ENCODE measurements at regions not wholly inside any gene's neighbourhood (a gene's known extent, or its start where the extent isn't known, plus 50 kb on each side); places are given as distances from the start of the nearest gene placed in this dataset.
A peak's percentile ranks its signal among the peaks of the same experiment; 100 is the strongest.

DNA sequence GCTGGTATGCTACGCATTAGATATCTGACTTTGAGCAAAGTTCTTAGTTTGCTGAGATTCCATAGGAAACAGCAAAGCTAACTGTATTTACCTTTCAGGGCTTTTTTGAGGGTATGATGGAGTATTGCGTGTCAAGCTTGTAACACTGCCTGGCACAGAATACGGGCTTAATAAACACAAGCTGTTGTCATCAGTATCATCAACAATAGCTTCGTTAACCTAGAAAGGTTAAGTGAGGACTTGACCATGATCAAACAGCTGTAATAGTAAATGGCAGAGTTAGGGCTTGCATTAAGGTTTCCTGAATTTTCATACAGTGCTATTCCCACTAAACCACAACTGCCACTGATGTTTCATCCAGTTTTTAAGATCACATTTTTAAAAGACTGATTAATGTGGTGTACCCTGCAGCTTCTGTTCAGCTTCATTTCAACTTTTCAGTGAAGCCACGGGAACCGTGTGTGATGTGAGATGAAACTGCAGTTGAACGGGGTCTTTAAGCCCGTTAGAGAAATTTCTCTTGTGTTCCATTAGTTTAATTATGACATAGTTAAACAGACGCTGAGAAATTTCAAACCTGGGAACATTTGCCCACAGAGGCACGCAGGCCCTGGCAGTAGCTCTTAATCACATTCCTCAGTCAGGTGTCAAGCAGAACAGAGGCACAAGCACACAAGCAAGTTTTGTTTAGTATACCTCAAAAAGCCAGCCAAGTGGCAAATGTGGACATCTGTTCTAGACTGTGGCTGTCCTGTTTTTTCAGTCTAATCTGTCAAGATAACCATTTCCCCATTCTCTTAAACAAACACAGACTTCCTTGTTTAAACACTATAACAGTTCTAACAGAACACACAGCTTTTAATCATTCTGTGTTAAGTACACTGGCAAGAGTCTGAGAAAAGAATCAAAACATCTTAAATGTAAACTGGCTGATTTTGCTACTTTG is 147.1 kb downstream of the ZNF608 start:
- peaks cover 9 to 32% (median 20%) of the 10 kb centered on the region in 4 donors for H3K4me1 ChIP-seq
- TF ChIP-seq POLR2AphosphoS5 (IDR thresholded peaks at IDR 0.05) (peak; percentile 49 to 74 (median 71)), EP300 (IDR thresholded peaks at IDR 0.05) (no peak)

DNA sequence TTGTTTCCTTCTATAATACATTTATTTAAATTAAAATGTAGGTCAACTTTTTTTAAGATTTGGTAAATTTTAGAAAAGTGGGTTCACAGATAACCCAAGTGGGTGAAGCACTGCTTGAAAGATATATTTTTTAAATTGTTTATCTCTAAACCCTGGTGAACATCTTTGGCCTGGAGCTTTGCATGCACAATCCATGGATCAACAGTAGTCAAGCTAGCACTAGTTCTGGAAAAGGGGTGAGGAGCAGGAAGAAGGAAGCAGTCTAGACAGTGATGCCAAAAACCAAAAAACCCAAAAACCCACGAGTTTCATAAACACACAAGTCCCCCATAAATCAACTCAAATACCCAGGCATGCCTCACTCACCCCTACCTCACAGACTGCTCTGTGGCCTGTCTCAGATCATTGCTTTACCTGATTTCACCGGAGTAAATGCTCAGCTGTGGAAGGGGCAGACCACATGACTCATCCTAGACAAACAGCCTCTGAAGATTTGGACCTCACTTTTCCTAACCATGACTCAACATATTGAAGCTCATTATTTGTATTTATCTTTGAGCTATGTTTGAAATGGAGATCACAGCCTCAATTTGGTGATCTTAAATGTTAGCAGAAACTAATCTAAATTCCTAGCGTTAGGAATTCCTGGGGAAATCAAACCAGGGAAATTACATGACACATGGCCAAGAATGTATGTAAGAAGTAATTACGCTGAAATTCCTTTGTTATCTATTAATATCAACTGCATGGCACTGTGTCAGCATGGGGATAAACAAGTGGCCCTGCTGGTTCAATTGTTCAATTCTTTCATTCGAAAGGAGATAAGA is 149.6 kb downstream of the ZNF608 start:
- Histone ChIP-seq H3K4me1 (peaks cover 9 to 32% (median 19%) of the 10 kb centered on the region in 4 donors), H3K27ac (no peak overlapping the region), H3K27me3 (no peaks in the 10 kb centered on the region), H3K4me3 (no peak overlapping the region), H3K9me3 (no peaks in the 10 kb centered on the region), H3K36me3 (no peaks in the 10 kb centered on the region)
- peak in 1 of 3 donors; percentile 68 for TF ChIP-seq POLR2AphosphoS5 (IDR thresholded peaks at IDR 0.05)
- TF ChIP-seq, protein P1, sequence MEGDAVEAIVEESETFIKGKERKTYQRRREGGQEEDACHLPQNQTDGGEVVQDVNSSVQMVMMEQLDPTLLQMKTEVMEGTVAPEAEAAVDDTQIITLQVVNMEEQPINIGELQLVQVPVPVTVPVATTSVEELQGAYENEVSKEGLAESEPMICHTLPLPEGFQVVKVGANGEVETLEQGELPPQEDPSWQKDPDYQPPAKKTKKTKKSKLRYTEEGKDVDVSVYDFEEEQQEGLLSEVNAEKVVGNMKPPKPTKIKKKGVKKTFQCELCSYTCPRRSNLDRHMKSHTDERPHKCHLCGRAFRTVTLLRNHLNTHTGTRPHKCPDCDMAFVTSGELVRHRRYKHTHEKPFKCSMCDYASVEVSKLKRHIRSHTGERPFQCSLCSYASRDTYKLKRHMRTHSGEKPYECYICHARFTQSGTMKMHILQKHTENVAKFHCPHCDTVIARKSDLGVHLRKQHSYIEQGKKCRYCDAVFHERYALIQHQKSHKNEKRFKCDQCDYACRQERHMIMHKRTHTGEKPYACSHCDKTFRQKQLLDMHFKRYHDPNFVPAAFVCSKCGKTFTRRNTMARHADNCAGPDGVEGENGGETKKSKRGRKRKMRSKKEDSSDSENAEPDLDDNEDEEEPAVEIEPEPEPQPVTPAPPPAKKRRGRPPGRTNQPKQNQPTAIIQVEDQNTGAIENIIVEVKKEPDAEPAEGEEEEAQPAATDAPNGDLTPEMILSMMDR (IDR thresholded peaks at IDR 0.05): no peak
- intact Hi-C loops (cut with DNase I; ENCODE audit: low total_unique reads): no loop called here
- WGBS, 5 donors: 20 to 45% (median 26%) methylated on average over 5 of the region's 5 CpGs
- DNase-seq: peak in 1 of 2 donors; percentile 61

More for the DNA sequence above, 147.1 kb downstream of the ZNF608 start:
- H3K4me3 ChIP-seq: no peak overlapping the region
- H3K36me3 ChIP-seq: no peaks in the 10 kb centered on the region
- H3K9me3 ChIP-seq: no peaks in the 10 kb centered on the region
- H3K27me3 ChIP-seq: no peaks in the 10 kb centered on the region
- H3K27ac ChIP-seq: peak overlapping the region in 3 of 5 donors; percentile 1 to 49 (median 2)
- intact Hi-C loops (cut with DNase I; ENCODE audit: low total_unique reads): no loop called here
- peak; percentile 70 to 83 for DNase-seq
- 19 to 28% (median 23%) methylated on average over 10 of the region's 10 CpGs for WGBS, 5 donors

DNA sequence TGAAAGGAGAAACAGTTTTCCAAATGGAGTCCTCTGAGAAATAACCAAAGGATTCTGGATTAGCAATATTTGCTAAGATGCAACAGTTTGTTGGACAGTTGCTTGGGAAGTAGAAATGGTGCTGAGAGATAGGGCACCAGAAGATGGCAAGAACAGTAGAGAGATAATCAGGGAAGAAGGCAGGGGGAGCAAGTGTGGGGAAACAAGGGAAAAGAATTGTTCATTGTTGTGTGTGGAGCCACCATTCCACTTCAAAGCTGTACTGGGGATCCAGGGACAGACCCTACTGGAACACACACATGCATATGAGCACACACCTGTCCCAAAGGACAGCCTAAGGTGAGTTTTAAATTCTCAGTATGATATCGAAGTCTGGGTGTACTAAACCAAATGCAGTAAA is 152.5 kb downstream of the ZNF608 start:
- no peak overlapping the region for H3K27ac ChIP-seq
- no peaks in the 10 kb centered on the region for H3K9me3 ChIP-seq
- no peaks in the 10 kb centered on the region for H3K36me3 ChIP-seq
- peaks cover 9 to 14% (median 12%) of the 10 kb centered on the region in 4 donors for H3K4me1 ChIP-seq
- H3K27me3 ChIP-seq: no peaks in the 10 kb centered on the region
- no peak overlapping the region for H3K4me3 ChIP-seq
- TF ChIP-seq, protein P1 (IDR thresholded peaks at IDR 0.05): no peak
- TF ChIP-seq EP300 (IDR thresholded peaks at IDR 0.05) (no peak), POLR2AphosphoS5 (IDR thresholded peaks at IDR 0.05) (no peak), POLR2A (IDR thresholded peaks at IDR 0.05) (no peak)
- intact Hi-C loops (cut with DNase I; ENCODE audit: low total_unique reads): no loop called here
- WGBS, 5 donors: 58 to 84% (median 74%) methylated on average over 1 of the region's 1 CpG
- DNase-seq: no peak

DNA sequence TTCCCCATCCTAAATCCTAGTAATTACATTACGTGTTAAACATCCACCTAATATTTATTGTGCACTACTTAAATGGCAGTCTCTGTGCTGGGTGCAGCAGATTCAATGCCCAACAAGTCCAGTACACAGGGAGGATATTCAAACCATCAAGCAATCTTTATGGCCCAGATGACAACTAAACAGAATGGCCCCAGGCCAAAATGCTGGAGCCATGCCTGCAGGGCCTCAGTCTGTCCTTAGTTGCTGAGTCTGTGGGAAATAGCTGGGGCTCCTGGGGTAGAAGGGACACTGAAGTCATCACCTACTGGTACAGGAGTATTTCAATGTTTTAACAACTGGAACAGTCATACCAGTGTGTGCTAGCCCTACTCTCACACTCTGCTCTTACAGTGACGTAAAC is 153.5 kb downstream of the ZNF608 start:
- no peak for DNase-seq
- Histone ChIP-seq H3K36me3 (no peaks in the 10 kb centered on the region), H3K4me1 (peaks cover 9 to 13% (median 10%) of the 10 kb centered on the region in 4 donors), H3K9me3 (no peaks in the 10 kb centered on the region), H3K4me3 (no peak overlapping the region), H3K27ac (no peak overlapping the region), H3K27me3 (no peaks in the 10 kb centered on the region)
- intact Hi-C loops (cut with DNase I; ENCODE audit: low total_unique reads): no loop called here
- TF ChIP-seq, protein P1 (IDR thresholded peaks at IDR 0.05): no peak
- TF ChIP-seq POLR2AphosphoS5 (IDR thresholded peaks at IDR 0.05): no peak
- TF ChIP-seq POLR2A (IDR thresholded peaks at IDR 0.05): no peak
- no peak for TF ChIP-seq EP300 (IDR thresholded peaks at IDR 0.05)
- 91 to 100% (median 96%) methylated on average over 2 of the region's 2 CpGs for WGBS, 5 donors

All from stomach (tissue), 8 donors.